ENCODE measurements at regions not wholly inside any gene's neighbourhood (a gene's known extent, or its start where the extent isn't known, plus 50 kb on each side); places are given as distances from the start of the nearest gene placed in this dataset.

DNA sequence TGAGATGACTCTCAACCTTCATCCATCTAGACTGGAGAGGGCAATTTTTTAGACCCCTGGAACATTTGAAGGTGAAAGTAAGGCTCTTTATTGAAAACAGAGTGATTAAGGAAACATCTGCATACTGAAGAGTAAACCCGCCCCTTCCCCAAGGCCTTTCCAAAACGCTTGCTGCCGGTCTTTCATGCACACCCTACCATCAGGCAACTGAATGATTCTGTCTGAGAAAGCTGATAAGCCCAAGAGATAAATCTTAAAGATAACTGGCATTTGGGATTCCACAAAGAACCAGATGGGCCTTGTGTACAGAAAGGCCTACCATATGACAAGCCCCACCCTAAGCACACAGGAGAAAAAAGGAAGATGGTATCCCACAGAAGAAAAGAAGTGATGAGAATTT is 54.4 kb upstream of the PIK3R1 start:
- Histone ChIP-seq H3K27me3 (no peaks in the 10 kb centered on the region), H3K27ac (no peak overlapping the region), H3K9me3 (no peaks in the 10 kb centered on the region), H3K4me3 (no peak overlapping the region), H3K4me1 (no peaks in the 10 kb centered on the region), H3K36me3 (no peaks in the 10 kb centered on the region)
- no peak for DNase-seq
- intact Hi-C loops (cut with DNase I; ENCODE audit: low total_unique reads), result no loop called here
- TF ChIP-seq, protein P1, sequence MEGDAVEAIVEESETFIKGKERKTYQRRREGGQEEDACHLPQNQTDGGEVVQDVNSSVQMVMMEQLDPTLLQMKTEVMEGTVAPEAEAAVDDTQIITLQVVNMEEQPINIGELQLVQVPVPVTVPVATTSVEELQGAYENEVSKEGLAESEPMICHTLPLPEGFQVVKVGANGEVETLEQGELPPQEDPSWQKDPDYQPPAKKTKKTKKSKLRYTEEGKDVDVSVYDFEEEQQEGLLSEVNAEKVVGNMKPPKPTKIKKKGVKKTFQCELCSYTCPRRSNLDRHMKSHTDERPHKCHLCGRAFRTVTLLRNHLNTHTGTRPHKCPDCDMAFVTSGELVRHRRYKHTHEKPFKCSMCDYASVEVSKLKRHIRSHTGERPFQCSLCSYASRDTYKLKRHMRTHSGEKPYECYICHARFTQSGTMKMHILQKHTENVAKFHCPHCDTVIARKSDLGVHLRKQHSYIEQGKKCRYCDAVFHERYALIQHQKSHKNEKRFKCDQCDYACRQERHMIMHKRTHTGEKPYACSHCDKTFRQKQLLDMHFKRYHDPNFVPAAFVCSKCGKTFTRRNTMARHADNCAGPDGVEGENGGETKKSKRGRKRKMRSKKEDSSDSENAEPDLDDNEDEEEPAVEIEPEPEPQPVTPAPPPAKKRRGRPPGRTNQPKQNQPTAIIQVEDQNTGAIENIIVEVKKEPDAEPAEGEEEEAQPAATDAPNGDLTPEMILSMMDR (IDR thresholded peaks at IDR 0.05), result no peak
- TF ChIP-seq POLR2A (IDR thresholded peaks at IDR 0.05), result no peak

DNA sequence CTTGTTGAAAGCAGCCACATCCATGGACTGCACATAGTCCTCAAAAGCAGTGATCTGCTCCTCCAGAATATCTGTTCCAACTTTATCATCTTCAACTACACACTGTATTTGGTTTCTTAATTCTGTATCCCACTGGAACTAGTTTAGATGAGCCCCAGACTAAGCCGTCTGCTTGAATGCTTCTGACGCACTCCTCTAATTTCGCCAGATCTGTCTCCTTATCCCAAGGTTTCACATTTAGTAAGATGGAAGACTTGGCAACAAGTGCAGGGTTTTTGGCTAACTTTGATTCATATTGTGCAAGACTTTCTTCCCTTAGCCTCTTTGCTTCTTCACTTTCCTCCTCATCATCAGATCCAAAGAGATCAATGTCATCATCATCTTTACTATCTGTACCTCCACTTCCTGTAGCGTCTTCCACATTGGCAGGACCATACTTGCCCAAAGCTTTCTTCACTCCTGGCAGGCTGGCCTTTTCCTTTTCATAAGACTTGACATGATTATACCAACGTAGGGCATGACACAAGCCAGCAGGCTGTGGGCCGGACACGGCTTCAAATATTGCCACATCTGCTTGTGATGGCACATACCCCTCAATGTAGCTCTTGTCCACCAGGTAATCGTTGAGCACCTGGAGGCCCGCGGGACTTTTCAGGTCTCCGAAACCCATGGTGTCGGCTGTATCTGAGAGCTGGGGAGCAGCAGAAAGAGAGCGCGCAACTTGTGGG is 56.2 kb upstream of the PIK3R1 start:
- H3K27ac ChIP-seq, result no peak overlapping the region
- intact Hi-C loops (cut with DNase I; ENCODE audit: low total_unique reads), result no loop called here
- no peaks in the 10 kb centered on the region for H3K4me1 ChIP-seq
- H3K27me3 ChIP-seq, result no peaks in the 10 kb centered on the region
- peak; percentile 31 to 56 for DNase-seq
- H3K4me3 ChIP-seq, result no peak overlapping the region
- no peaks in the 10 kb centered on the region for H3K36me3 ChIP-seq
- no peaks in the 10 kb centered on the region for H3K9me3 ChIP-seq
- TF ChIP-seq, protein P1 (IDR thresholded peaks at IDR 0.05), result no peak
- TF ChIP-seq POLR2A (IDR thresholded peaks at IDR 0.05), result no peak

DNA sequence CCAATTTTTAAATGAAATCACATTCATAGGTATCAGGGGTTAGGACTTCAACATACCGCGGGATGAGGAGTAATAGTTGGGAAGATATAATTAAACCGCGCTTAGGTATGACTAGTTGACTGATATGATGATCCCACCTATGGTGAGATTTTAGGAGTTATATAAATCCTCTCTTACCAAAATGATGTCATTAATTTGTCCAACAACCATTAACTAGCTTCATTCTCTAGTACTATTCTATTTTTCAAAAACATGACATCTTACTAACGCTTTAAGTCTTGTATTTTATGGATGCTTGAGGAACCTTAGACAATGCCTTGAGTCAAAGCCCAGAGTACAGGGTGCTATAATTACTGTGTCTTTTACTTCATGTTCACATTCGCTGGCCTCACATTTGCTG is 59.6 kb upstream of the PIK3R1 start:
- no peak overlapping the region for H3K27ac ChIP-seq

DNA sequence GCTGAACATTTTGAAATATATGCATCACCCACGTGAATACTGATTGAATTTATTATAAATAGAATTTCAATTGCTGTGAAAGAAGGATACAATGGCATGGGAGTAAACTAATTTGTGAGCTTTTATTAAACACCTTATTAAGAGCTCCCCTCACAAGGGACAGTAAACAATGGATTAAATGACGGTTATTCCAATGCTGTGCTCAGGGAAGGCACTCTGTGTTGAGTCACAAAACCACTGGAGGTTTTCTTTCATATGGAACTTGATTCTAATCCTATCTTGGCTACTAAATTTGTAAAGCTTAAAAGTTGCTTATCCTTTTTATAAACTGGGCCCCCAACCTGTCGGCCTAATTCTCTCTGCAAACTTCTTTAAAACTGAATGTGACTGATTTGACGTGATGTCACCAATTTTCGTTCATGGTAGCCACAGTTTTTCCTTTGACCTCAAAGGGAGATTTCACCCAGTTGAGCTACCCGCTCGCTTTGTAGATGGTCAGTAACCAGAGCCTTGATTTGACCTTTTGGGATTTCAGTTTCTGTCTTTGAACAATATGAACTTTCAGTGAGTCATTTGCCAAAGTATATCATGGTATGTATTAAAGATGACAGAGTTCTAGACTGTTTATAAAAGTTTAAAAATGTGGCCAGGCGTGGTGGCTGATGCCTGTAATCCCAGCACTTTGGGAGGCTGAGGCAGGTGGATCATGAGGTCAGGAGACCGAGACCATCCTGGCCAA is 61.3 kb upstream of the PIK3R1 start:
- Histone ChIP-seq H3K9me3 (no peaks in the 10 kb centered on the region), H3K4me3 (no peak overlapping the region), H3K36me3 (no peaks in the 10 kb centered on the region), H3K4me1 (no peaks in the 10 kb centered on the region), H3K27ac (no peak overlapping the region), H3K27me3 (no peaks in the 10 kb centered on the region)
- intact Hi-C loops (cut with DNase I; ENCODE audit: low total_unique reads), result no loop called here
- TF ChIP-seq, protein P1 (IDR thresholded peaks at IDR 0.05), result no peak
- TF ChIP-seq POLR2A (IDR thresholded peaks at IDR 0.05), result no peak
- no peak for DNase-seq

More for the DNA sequence above, 59.6 kb upstream of the PIK3R1 start:
- no peaks in the 10 kb centered on the region for H3K4me1 ChIP-seq
- intact Hi-C loops (cut with DNase I; ENCODE audit: low total_unique reads), result no loop called here
- H3K27me3 ChIP-seq, result no peaks in the 10 kb centered on the region
- H3K36me3 ChIP-seq, result no peaks in the 10 kb centered on the region
- H3K4me3 ChIP-seq, result no peak overlapping the region
- TF ChIP-seq, protein P1 (IDR thresholded peaks at IDR 0.05), result no peak
- TF ChIP-seq POLR2A (IDR thresholded peaks at IDR 0.05), result no peak
- H3K9me3 ChIP-seq, result no peaks in the 10 kb centered on the region
- DNase-seq, result no peak

DNA sequence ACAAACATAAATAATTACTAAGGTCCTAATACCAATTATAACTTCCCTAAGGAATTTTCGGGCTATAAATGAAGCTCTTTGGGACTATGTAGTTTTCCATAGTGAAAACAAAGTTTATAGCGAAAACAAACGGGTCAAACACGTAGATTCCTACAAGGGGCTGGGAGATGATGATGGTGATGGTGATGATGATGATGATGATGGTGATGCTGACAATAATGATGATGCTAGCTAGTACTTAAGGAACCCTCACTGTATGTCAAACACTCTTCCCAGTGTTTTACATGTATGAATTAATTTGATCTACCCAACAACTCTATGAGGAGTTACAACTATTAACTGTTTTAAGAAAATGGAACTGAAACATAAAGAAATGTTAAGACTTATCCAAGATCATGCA is 63.7 kb upstream of the PIK3R1 start:
- Histone ChIP-seq H3K27me3 (no peaks in the 10 kb centered on the region), H3K27ac (no peak overlapping the region), H3K4me1 (no peaks in the 10 kb centered on the region), H3K36me3 (no peaks in the 10 kb centered on the region), H3K9me3 (no peaks in the 10 kb centered on the region), H3K4me3 (no peak overlapping the region)
- no peak for DNase-seq
- no peak for TF ChIP-seq POLR2A (IDR thresholded peaks at IDR 0.05)
- TF ChIP-seq, protein P1 (IDR thresholded peaks at IDR 0.05), result no peak
- intact Hi-C loops (cut with DNase I; ENCODE audit: low total_unique reads), result no loop called here

Measured in uterus (tissue), 3 donors.